Left renal cortex interstitium (tissue), 4 donors: ENCODE measurements at regions not wholly inside any gene's neighbourhood (a gene's known extent, or its start where the extent isn't known, plus 50 kb on each side); places are given as distances from the start of the nearest gene placed in this dataset.

Experiments used
- DNase-seq, 4 donors: peaks; one replicate each; pipeline ENCODE4 v3.0.0-alpha.2; 2013; ENCODE audit warnings: low read depth in 4 of 4, low spot score in 2 of 4, missing footprints in 1 of 4

- no peak for DNase-seq
Measured at GRCh38 chr2:16860627-16861026, 195.0 kb upstream of the CYRIA start.

GRCh38 chr2:16855183-16855582, 189.5 kb upstream of the CYRIA start:
- DNase-seq = no peak

GRCh38 chr2:16853088-16853487, 187.5 kb upstream of the CYRIA start:
- no peak for DNase-seq

- DNase-seq = no peak
Measured at GRCh38 chr2:16852651-16853050, 187.0 kb upstream of the CYRIA start.

GRCh38 chr2:16851126-16851525, 185.5 kb upstream of the CYRIA start:
- DNase-seq = no peak

- no peak for DNase-seq
Measured at GRCh38 chr2:16840496-16841172, 175.0 kb upstream of the CYRIA start.

- no peak for DNase-seq
Measured at GRCh38 chr2:16832910-16833309, 167.3 kb upstream of the CYRIA start.

- DNase-seq = no peak
Measured at GRCh38 chr2:16828828-16829160, 163.2 kb upstream of the CYRIA start.

- no peak for DNase-seq
Measured at GRCh38 chr2:16828044-16828827, 162.6 kb upstream of the CYRIA start.

GRCh38 chr2:16824472-16824871, 158.8 kb upstream of the CYRIA start:
- no peak for DNase-seq

- no peak for DNase-seq
Measured at GRCh38 chr2:16821692-16822091, 156.1 kb upstream of the CYRIA start.

- DNase-seq = no peak
Measured at GRCh38 chr2:16818203-16818556, 152.5 kb upstream of the CYRIA start.

- DNase-seq = no peak
Measured at GRCh38 chr2:16817305-16818202, 151.9 kb upstream of the CYRIA start.

GRCh38 chr2:16816522-16816921, 150.9 kb upstream of the CYRIA start:
- DNase-seq = no peak

- no peak for DNase-seq
Measured at GRCh38 chr2:16816016-16816415, 150.4 kb upstream of the CYRIA start.

GRCh38 chr2:16813593-16813992, 148.0 kb upstream of the CYRIA start:
- no peak for DNase-seq

GRCh38 chr2:16798472-16798871, 132.8 kb upstream of the CYRIA start:
- DNase-seq = no peak

GRCh38 chr2:16791496-16791895, 125.9 kb upstream of the CYRIA start:
- DNase-seq = no peak

- DNase-seq = no peak
Measured at GRCh38 chr2:16785149-16785548, 119.5 kb upstream of the CYRIA start.

- no peak for DNase-seq
Measured at GRCh38 chr2:16784652-16785051, 119.0 kb upstream of the CYRIA start.

GRCh38 chr2:16777123-16777870, 111.7 kb upstream of the CYRIA start:
- DNase-seq = no peak
